ENCODE measurements at regions not wholly inside any gene's neighbourhood (a gene's known extent, or its start where the extent isn't known, plus 50 kb on each side); places are given as distances from the start of the nearest gene placed in this dataset.

DNA sequence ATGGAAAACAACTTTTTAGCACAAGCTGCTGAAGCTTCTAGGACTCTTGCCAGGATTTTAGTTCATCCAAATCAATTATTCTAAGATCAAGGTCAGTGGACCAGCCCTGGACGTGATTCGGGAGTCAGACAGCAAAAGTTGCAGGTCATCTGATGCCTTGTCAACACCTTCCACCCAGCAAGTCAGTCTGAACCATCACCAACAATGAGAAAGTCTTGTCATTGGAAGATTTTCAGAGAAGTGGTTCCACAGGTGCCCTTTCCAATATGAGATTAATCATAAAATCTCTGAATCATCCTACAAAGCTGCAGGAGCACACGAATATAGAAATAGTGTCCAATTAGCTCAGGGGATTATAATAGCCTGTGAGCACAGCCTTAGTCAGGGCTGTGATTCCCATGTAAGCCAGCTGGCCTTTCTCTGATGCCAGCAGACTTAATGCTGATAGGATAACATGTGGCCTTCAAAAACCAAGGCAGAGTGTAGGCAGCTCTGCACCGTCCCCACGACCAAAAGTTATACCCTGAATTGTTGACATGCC lies 445.0 kb upstream of the TRPC7 start (continued):
- TF ChIP-seq, protein P1, sequence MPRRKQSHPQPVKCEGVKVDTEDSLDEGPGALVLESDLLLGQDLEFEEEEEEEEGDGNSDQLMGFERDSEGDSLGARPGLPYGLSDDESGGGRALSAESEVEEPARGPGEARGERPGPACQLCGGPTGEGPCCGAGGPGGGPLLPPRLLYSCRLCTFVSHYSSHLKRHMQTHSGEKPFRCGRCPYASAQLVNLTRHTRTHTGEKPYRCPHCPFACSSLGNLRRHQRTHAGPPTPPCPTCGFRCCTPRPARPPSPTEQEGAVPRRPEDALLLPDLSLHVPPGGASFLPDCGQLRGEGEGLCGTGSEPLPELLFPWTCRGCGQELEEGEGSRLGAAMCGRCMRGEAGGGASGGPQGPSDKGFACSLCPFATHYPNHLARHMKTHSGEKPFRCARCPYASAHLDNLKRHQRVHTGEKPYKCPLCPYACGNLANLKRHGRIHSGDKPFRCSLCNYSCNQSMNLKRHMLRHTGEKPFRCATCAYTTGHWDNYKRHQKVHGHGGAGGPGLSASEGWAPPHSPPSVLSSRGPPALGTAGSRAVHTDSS (tag by site-specific recombination; IDR thresholded peaks at IDR 0.05): no peak
- TF ChIP-seq KLF9 (tag by site-specific recombination; IDR thresholded peaks at IDR 0.05; ENCODE audit: low read depth) (no peak), ZNF302 (tag by site-specific recombination; IDR thresholded peaks at IDR 0.05; ENCODE audit: low read depth) (no peak), ZNF426 (tag by site-specific recombination; IDR thresholded peaks at IDR 0.05) (no peak), ZNF585B (tag by site-specific recombination; IDR thresholded peaks at IDR 0.05) (no peak), TCF7L2 (IDR thresholded peaks at IDR 0.05; ENCODE audit: borderline replicate concordance, low read depth, low read length) (no peak), ZBTB8A (tag by site-specific recombination; IDR thresholded peaks at IDR 0.05) (no peak), ZNF791 (tag by site-specific recombination; IDR thresholded peaks at IDR 0.05) (no peak), ZNF10 (tag by site-specific recombination; IDR thresholded peaks at IDR 0.05) (no peak), ZNF350 (tag by site-specific recombination; IDR thresholded peaks at IDR 0.05) (no peak), ZNF555 (tag by site-specific recombination; conservative IDR thresholded peaks at IDR 0.05) (no peak), ZNF561 (tag by site-specific recombination; IDR thresholded peaks at IDR 0.05; ENCODE audit: borderline replicate concordance) (no peak)
- TF ChIP-seq, protein P2, sequence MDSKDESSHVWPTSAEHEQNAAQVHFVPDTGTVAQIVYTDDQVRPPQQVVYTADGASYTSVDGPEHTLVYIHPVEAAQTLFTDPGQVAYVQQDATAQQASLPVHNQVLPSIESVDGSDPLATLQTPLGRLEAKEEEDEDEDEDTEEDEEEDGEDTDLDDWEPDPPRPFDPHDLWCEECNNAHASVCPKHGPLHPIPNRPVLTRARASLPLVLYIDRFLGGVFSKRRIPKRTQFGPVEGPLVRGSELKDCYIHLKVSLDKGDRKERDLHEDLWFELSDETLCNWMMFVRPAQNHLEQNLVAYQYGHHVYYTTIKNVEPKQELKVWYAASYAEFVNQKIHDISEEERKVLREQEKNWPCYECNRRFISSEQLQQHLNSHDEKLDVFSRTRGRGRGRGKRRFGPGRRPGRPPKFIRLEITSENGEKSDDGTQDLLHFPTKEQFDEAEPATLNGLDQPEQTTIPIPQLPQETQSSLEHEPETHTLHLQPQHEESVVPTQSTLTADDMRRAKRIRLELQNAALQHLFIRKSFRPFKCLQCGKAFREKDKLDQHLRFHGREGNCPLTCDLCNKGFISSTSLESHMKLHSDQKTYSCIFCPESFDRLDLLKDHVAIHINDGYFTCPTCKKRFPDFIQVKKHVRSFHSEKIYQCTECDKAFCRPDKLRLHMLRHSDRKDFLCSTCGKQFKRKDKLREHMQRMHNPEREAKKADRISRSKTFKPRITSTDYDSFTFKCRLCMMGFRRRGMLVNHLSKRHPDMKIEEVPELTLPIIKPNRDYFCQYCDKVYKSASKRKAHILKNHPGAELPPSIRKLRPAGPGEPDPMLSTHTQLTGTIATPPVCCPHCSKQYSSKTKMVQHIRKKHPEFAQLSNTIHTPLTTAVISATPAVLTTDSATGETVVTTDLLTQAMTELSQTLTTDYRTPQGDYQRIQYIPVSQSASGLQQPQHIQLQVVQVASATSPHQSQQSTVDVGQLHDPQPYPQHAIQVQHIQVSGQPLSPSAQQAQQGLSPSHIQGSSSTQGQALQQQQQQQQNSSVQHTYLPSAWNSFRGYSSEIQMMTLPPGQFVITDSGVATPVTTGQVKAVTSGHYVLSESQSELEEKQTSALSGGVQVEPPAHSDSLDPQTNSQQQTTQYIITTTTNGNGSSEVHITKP (tag by site-specific recombination; IDR thresholded peaks at IDR 0.05): no peak
- TF ChIP-seq, protein P3, sequence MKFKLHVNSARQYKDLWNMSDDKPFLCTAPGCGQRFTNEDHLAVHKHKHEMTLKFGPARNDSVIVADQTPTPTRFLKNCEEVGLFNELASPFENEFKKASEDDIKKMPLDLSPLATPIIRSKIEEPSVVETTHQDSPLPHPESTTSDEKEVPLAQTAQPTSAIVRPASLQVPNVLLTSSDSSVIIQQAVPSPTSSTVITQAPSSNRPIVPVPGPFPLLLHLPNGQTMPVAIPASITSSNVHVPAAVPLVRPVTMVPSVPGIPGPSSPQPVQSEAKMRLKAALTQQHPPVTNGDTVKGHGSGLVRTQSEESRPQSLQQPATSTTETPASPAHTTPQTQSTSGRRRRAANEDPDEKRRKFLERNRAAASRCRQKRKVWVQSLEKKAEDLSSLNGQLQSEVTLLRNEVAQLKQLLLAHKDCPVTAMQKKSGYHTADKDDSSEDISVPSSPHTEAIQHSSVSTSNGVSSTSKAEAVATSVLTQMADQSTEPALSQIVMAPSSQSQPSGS (tag by site-specific recombination; IDR thresholded peaks at IDR 0.05; ENCODE audit: low read depth): no peak

DNA sequence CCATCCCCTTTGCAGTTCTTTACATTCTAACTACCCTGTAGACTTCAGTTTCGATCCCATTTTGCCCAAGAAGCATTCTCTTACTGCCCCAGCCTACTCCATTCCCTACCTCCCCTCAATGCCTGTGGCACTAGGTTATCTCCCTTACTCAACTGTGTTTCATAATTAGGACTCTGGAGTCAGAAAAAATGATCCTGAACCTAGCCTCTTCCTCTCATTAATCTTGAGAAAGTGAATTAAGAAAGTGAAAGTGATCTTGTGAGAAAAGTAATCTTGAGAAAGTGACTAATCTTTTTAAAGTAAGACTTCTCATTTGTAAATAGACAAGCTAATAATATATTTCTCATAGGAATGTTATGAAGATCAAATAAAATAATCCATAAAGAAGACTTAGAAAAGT lies 444.0 kb upstream of the TRPC7 start:
- Histone ChIP-seq H3K27ac (ENCODE audit: extremely low read depth, low read depth, low read length) (no peak overlapping the region), H3K4me3 (ENCODE audit: low read depth, low read length) (no peak overlapping the region), H3K4me1 (ENCODE audit: control insufficient read depth, insufficient read depth, low read length) (peaks cover 11% of the 10 kb centered on the region), H3K36me3 (ENCODE audit: control insufficient read depth in 2 of 2, insufficient read depth in 1 of 2, low read length in 2 of 2) (no peaks in the 10 kb centered on the region), H3K9me3 (ENCODE audit: control insufficient read depth, insufficient read depth, low read depth, low read length) (no peaks in the 10 kb centered on the region)
- CTCF ChIA-PET: interaction anchor here (0.6 to 0.9 kb wide), 3 partner anchors 74 to 1325 kb away, joined by 3 read pairs; no protein-coding TSS in a partner anchor
- TF ChIP-seq GLIS1 (tag by site-specific recombination; IDR thresholded peaks at IDR 0.05) (no peak), PRDM1 (tag by site-specific recombination; IDR thresholded peaks at IDR 0.05) (peak; percentile 85)
- POLR2A ChIA-PET: no interaction called here

DNA sequence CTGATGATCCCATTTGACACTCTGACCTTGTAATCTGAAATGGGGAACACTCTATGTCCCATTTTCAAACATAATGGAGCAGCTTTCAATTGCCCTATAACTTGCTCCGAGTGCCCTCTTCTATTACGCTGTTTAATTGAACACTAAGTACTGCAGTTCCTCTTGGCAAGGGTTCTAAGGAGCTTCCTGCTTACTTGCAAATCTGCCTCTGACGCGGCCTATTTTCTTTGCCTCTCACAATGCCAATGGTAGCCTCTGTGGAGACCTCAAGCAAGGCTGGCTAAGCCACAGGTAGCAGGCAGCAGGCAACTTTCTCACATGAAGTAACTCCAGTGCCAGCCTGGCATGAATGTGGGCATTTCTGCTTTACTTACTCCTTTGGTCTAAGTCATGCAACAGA lies 443.4 kb upstream of the TRPC7 start:
- no peaks in the 10 kb centered on the region for H3K9me3 ChIP-seq (ENCODE audit: control insufficient read depth, insufficient read depth, low read depth, low read length)
- H3K27ac ChIP-seq (ENCODE audit: extremely low read depth, low read depth, low read length): no peak overlapping the region
- no peak overlapping the region for H3K4me3 ChIP-seq (ENCODE audit: low read depth, low read length)
- no peaks in the 10 kb centered on the region for H3K36me3 ChIP-seq (ENCODE audit: control insufficient read depth in 2 of 2, insufficient read depth in 1 of 2, low read length in 2 of 2)
- ChIA-PET CTCF (no interaction called here), POLR2A (no interaction called here)
- TF ChIP-seq KLF1 (tag by site-specific recombination; IDR thresholded peaks at IDR 0.05) (no peak), ZEB2 (tag by site-specific recombination; IDR thresholded peaks at IDR 0.05) (no peak), ZNF791 (tag by site-specific recombination; IDR thresholded peaks at IDR 0.05) (no peak), OVOL3 (tag by site-specific recombination; IDR thresholded peaks at IDR 0.05) (no peak), SP2 (tag by site-specific recombination; IDR thresholded peaks at IDR 0.05) (no peak)
- H3K4me1 ChIP-seq (ENCODE audit: control insufficient read depth, insufficient read depth, low read length): peaks cover 11% of the 10 kb centered on the region

Data from HEK293 (cell line).